Gastroesophageal sphincter (tissue), 4 donors: ENCODE measurements at regions not wholly inside any gene's neighbourhood (a gene's known extent, or its start where the extent isn't known, plus 50 kb on each side); places are given as distances from the start of the nearest gene placed in this dataset.

Experiments
- ATAC-seq: fragments of 150-250 bp; one replicate; pipeline ENCODE4 v1.9.1; 2016; ENCODE audit warnings: mild to moderate bottlenecking, moderate library complexity
- H3K27ac ChIP-seq, 4 donors: fragments of 200-600 bp; sonication (generic) in 3 of 4; 1 replicate in 3 of 4; 2 replicates in 1 of 4; pipeline ENCODE4 v1.5.1; 2016 to 2019
- H3K27me3 ChIP-seq: fragments of 200-600 bp; sonication (generic); one replicate; pipeline ENCODE4 v1.5.1; 2019
- H3K36me3 ChIP-seq, 2 donors: fragments of 200-600 bp; sonication (generic); one replicate each; pipeline ENCODE4 v1.5.1; 2019; ENCODE audit warnings: control low read depth in 1 of 2
- H3K4me1 ChIP-seq, 3 donors: fragments of 200-600 bp; sonication (generic); 1 replicate in 2 of 3; 2 replicates in 1 of 3; pipeline ENCODE4 v1.5.1; 2016 to 2019; ENCODE audit warnings: control low read depth in 2 of 3
- H3K4me3 ChIP-seq, 2 donors: fragments of 200-600 bp; sonication (generic); one replicate each; pipeline ENCODE4 v1.5.1; 2019; ENCODE audit warnings: mild to moderate bottlenecking in 1 of 2, moderate library complexity in 1 of 2
- H3K9me3 ChIP-seq, 3 donors: fragments of 200-600 bp; sonication (generic); one replicate each; pipeline ENCODE4 v1.5.1; 2017 to 2019; ENCODE audit warnings: control low read depth in 2 of 3
- EP300 ChIP-seq: sonication (generic); formaldehyde crosslinking; IDR thresholded peaks from one replicate; pipeline ENCODE4 v1.6.1; 2017; ENCODE audit warnings: antibody characterized with exemption, mild to moderate bottlenecking
- POLR2A ChIP-seq, 2 donors: fragments of 450-650 bp; IDR thresholded peaks; one replicate each; pipeline ENCODE4 v1.6.1; 2017; ENCODE audit warnings: antibody characterized with exemption in 2 of 2, mild to moderate bottlenecking in 2 of 2, moderate library complexity in 1 of 2
- POLR2AphosphoS5 ChIP-seq: sonication (generic); formaldehyde crosslinking; IDR thresholded peaks from one replicate; pipeline ENCODE4 v1.6.1; 2017; ENCODE audit warnings: antibody characterized with exemption
- WGBS, 2 donors: methylation state at CpG; one replicate each; pipeline ENCODE4 v1.1.5; 2018; ENCODE audit warnings: low coverage in 1 of 2; 5-methylcytosine and 5-hydroxymethylcytosine counted together
- TF ChIP-seq, protein P1 (sequence below), 4 experiments: fragments of 200-600 bp in 2 of 4; fragments of 450-650 bp in 2 of 4; sonication (generic) in 1 of 4; IDR thresholded peaks; one replicate each; pipeline ENCODE4 v1.5.1; 2017 to 2019; ENCODE audit warnings: antibody characterized with exemption in 4 of 4, mild to moderate bottlenecking in 2 of 4, moderate library complexity in 2 of 4

- no peak for ATAC-seq
- Histone ChIP-seq H3K27me3 (no peaks in the 10 kb centered on the region), H3K27ac (no peak overlapping the region), H3K9me3 (no peaks in the 10 kb centered on the region), H3K36me3 (no peaks in the 10 kb centered on the region), H3K4me3 (no peak overlapping the region), H3K4me1 (peaks cover 0 to 28% (median 5%) of the 10 kb centered on the region in 3 donors)
- TF ChIP-seq, protein P1, sequence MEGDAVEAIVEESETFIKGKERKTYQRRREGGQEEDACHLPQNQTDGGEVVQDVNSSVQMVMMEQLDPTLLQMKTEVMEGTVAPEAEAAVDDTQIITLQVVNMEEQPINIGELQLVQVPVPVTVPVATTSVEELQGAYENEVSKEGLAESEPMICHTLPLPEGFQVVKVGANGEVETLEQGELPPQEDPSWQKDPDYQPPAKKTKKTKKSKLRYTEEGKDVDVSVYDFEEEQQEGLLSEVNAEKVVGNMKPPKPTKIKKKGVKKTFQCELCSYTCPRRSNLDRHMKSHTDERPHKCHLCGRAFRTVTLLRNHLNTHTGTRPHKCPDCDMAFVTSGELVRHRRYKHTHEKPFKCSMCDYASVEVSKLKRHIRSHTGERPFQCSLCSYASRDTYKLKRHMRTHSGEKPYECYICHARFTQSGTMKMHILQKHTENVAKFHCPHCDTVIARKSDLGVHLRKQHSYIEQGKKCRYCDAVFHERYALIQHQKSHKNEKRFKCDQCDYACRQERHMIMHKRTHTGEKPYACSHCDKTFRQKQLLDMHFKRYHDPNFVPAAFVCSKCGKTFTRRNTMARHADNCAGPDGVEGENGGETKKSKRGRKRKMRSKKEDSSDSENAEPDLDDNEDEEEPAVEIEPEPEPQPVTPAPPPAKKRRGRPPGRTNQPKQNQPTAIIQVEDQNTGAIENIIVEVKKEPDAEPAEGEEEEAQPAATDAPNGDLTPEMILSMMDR (IDR thresholded peaks at IDR 0.05): no peak
- no peak for TF ChIP-seq POLR2AphosphoS5
- TF ChIP-seq POLR2A (IDR thresholded peaks at IDR 0.05): no peak
- no peak for TF ChIP-seq EP300
- 79 to 100% methylated on average over 2 to 3 of the region's 3 CpGs for WGBS, 2 donors
Observed at GRCh38 chr14:22456421-22456820, 132.6 kb downstream of the DAD1 start.

GRCh38 chr14:22452330-22452729 is 136.7 kb downstream of the DAD1 start:
- Histone ChIP-seq H3K4me3 (no peak overlapping the region), H3K27ac (no peak overlapping the region), H3K36me3 (no peaks in the 10 kb centered on the region), H3K27me3 (no peaks in the 10 kb centered on the region), H3K4me1 (peaks cover 0 to 21% (median 0%) of the 10 kb centered on the region in 3 donors), H3K9me3 (no peaks in the 10 kb centered on the region)
- ATAC-seq: no peak
- WGBS, 2 donors: 81 to 100% methylated on average over 3 to 4 of the region's 4 CpGs
- TF ChIP-seq POLR2AphosphoS5: no peak
- TF ChIP-seq EP300: no peak
- TF ChIP-seq, protein P1 (IDR thresholded peaks at IDR 0.05): no peak

- WGBS, 2 donors: 69 to 74% methylated on average over 6 to 7 of the region's 7 CpGs
- Histone ChIP-seq H3K27me3 (peaks cover 4% of the 10 kb centered on the region), H3K4me1 (peaks cover 0 to 10% (median 0%) of the 10 kb centered on the region in 3 donors), H3K27ac (no peak overlapping the region), H3K9me3 (no peaks in the 10 kb centered on the region), H3K4me3 (no peak overlapping the region), H3K36me3 (no peaks in the 10 kb centered on the region)
- ATAC-seq: no peak
- TF ChIP-seq, protein P1 (IDR thresholded peaks at IDR 0.05): no peak
- no peak for TF ChIP-seq EP300
- no peak for TF ChIP-seq POLR2AphosphoS5
- no peak for TF ChIP-seq POLR2A (IDR thresholded peaks at IDR 0.05)
Observed at GRCh38 chr14:22450266-22450665, 138.8 kb downstream of the DAD1 start.

DNA sequence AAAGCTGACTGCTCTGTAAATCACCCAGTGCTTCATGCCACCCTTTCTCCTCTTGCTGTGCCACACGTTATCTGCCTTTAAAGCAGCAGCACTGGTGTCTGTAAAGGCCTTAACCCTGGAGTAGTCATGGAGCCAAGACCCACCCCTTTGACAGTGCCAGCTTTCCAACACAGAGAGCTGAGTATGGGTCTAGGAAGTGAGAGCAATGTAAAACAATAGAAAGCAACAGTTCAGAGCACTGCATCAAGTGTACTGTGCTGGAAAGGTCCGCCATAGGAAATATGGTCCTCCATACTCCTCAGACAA is 139.5 kb downstream of the DAD1 start:
- 89 to 100% methylated on average over 1 to 2 of the region's 2 CpGs for WGBS, 2 donors
- ATAC-seq: no peak
- no peak overlapping the region for H3K27ac ChIP-seq
- TF ChIP-seq EP300: no peak
- TF ChIP-seq POLR2AphosphoS5: no peak
- TF ChIP-seq, protein P1 (IDR thresholded peaks at IDR 0.05): no peak
- TF ChIP-seq POLR2A (IDR thresholded peaks at IDR 0.05): no peak
- H3K27me3 ChIP-seq: peaks cover 4% of the 10 kb centered on the region
- H3K4me1 ChIP-seq: peaks cover 0 to 5% (median 0%) of the 10 kb centered on the region in 3 donors
- H3K36me3 ChIP-seq: no peaks in the 10 kb centered on the region
- H3K4me3 ChIP-seq: no peak overlapping the region
- no peaks in the 10 kb centered on the region for H3K9me3 ChIP-seq

DNA sequence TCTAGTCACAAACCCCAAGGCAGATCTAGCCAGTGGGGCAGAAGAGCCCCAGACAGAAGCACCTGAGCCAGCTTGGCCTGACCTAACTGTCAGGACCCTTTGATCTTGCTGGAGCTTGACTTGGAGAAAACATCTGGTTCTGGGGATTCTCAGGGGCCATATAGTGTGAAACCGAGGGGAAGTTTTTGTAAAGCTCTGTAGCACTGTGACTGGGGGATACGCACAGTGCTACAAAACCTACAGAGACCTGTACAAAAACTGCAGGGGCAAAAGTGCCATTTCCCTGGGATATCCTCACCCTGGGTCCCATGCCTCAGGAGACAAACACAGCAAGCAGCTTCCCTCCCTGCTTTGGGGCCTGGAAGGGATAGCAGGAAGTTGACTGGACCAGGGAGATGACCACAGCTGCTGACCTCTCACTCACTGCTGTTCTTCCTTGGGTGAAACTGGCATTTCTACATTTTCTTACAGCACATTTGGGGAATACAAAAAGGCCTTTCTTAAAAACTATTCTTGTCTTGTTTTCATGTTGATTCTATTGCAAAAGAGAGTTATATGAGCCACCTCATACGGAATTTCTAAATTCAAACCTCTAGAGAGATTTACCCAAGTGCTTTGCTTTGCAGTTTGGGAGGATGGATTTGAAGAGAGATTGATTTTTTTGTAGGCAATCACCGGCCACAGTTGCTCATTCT is 140.0 kb downstream of the DAD1 start:
- H3K9me3 ChIP-seq: no peaks in the 10 kb centered on the region
- WGBS, 2 donors: 80 to 81% methylated on average over 1 to 3 of the region's 4 CpGs
- no peak overlapping the region for H3K4me3 ChIP-seq
- peaks cover 0 to 5% (median 0%) of the 10 kb centered on the region in 3 donors for H3K4me1 ChIP-seq
- peak; percentile 80 for ATAC-seq
- peak overlapping the region in 1 of 4 donors; percentile 42 for H3K27ac ChIP-seq
- peaks cover 4% of the 10 kb centered on the region for H3K27me3 ChIP-seq
- no peaks in the 10 kb centered on the region for H3K36me3 ChIP-seq
- no peak for TF ChIP-seq POLR2AphosphoS5
- TF ChIP-seq, protein P1 (IDR thresholded peaks at IDR 0.05): no peak
